ENCODE measurements at regions not wholly inside any gene's neighbourhood (a gene's known extent, or its start where the extent isn't known, plus 50 kb on each side); places are given as distances from the start of the nearest gene placed in this dataset.

- H3K27ac ChIP-seq, result no peak overlapping the region
- TF ChIP-seq ZFX (IDR thresholded peaks at IDR 0.05; ENCODE audit: borderline replicate concordance), result no peak
- no peak for TF ChIP-seq CTCF (IDR thresholded peaks at IDR 0.05)
These were observed 220.6 kb upstream of the CPXCR1 start for GRCh38 chrX:88526385-88526784.

GRCh38 chrX:88558421-88558820 lies 188.6 kb upstream of the CPXCR1 start:
- no peak overlapping the region for H3K27ac ChIP-seq
- TF ChIP-seq CTCF (IDR thresholded peaks at IDR 0.05) (no peak), ZFX (IDR thresholded peaks at IDR 0.05; ENCODE audit: borderline replicate concordance) (no peak)

- TF ChIP-seq ZFX (IDR thresholded peaks at IDR 0.05; ENCODE audit: borderline replicate concordance) (no peak), CTCF (IDR thresholded peaks at IDR 0.05) (no peak)
- H3K27ac ChIP-seq, result no peak overlapping the region
These were observed 186.2 kb upstream of the CPXCR1 start for GRCh38 chrX:88560673-88561330.

- TF ChIP-seq ZFX (IDR thresholded peaks at IDR 0.05; ENCODE audit: borderline replicate concordance), result no peak
- no peak for TF ChIP-seq CTCF (IDR thresholded peaks at IDR 0.05)
- H3K27ac ChIP-seq, result no peak overlapping the region
These were observed 162.7 kb upstream of the CPXCR1 start for GRCh38 chrX:88584283-88584682.

- TF ChIP-seq ZFX (IDR thresholded peaks at IDR 0.05; ENCODE audit: borderline replicate concordance) (no peak), CTCF (IDR thresholded peaks at IDR 0.05) (no peak)
- no peak overlapping the region for H3K27ac ChIP-seq
These were observed 160.7 kb upstream of the CPXCR1 start for GRCh38 chrX:88586317-88586716.

GRCh38 chrX:88603237-88603636 lies 143.8 kb upstream of the CPXCR1 start:
- no peak overlapping the region for H3K27ac ChIP-seq
- TF ChIP-seq CTCF (IDR thresholded peaks at IDR 0.05), result no peak
- no peak for TF ChIP-seq ZFX (IDR thresholded peaks at IDR 0.05; ENCODE audit: borderline replicate concordance)

GRCh38 chrX:88604433-88605221 lies 142.4 kb upstream of the CPXCR1 start:
- H3K27ac ChIP-seq, result no peak overlapping the region
- TF ChIP-seq ZFX (IDR thresholded peaks at IDR 0.05; ENCODE audit: borderline replicate concordance) (no peak), CTCF (IDR thresholded peaks at IDR 0.05) (no peak)
